H1 (cell line): ENCODE measurements at regions not wholly inside any gene's neighbourhood (a gene's known extent, or its start where the extent isn't known, plus 50 kb on each side); places are given as distances from the start of the nearest gene placed in this dataset.

Experiments
- RFX5 ChIP-seq: IDR thresholded peaks from 2 replicates; pipeline ENCODE4 v1.6.1; 2011; ENCODE audit warnings: low read depth, low read length, improper control_type of control experiment, borderline replicate concordance
- TF ChIP-seq, protein P1 (sequence below): IDR thresholded peaks from 2 replicates; pipeline ENCODE4 v1.6.1; 2011; ENCODE audit warnings: low read length, improper control_type of control experiment

DNA sequence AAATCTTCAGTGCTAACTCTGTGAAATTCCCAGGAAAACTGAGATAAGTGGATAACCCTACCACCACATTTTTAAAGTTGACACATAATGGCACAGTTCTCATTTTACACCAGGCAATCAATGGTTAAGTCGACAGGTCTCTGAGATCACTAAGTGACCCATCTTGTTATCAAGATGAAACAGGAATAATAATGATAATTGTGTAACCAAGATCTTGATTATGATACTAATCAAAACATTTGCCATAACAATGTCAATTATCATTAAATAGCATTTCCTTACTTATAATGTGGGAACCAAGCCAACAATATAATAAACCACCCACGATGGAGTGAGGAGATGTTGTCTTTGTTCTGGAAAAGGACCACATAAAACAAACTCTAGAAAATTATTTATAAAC lies 541.6 kb downstream of the TFAP2B start (continued):
- no peak for TF ChIP-seq RFX5
- TF ChIP-seq, protein P1, sequence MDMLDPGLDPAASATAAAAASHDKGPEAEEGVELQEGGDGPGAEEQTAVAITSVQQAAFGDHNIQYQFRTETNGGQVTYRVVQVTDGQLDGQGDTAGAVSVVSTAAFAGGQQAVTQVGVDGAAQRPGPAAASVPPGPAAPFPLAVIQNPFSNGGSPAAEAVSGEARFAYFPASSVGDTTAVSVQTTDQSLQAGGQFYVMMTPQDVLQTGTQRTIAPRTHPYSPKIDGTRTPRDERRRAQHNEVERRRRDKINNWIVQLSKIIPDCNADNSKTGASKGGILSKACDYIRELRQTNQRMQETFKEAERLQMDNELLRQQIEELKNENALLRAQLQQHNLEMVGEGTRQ = no peak
